HCT116 (cell line): ENCODE measurements at regions not wholly inside any gene's neighbourhood (a gene's known extent, or its start where the extent isn't known, plus 50 kb on each side); places are given as distances from the start of the nearest gene placed in this dataset.

Source experiments
- ATF3 ChIP-seq: IDR thresholded peaks from 2 replicates; pipeline ENCODE4 v1.6.1; 2012
- CEBPB ChIP-seq: IDR thresholded peaks from 2 replicates; pipeline ENCODE4 v1.6.1; 2012; ENCODE audit warnings: low read depth
- CTCF ChIP-seq, 3 experiments: fragments of 200-600 bp in 1 of 3; sonication (generic) in 1 of 3; IDR thresholded peaks in 2 of 3; conservative IDR thresholded peaks in 1 of 3; 2 replicates each; pipeline ENCODE4 v1.5.1; 2012 to 2017; ENCODE audit warnings: low read depth in 2 of 3, low read length in 2 of 3, antibody characterized with exemption in 1 of 3, borderline replicate concordance in 1 of 3, control low read depth in 1 of 3, mild to moderate bottlenecking in 1 of 3, mixed read lengths in 1 of 3, mixed run types in 1 of 3, moderate library complexity in 1 of 3; ENCODE audit not compliant: insufficient read depth in 1 of 3
- EZH2 ChIP-seq: fragments of 200-600 bp; sonication (generic); IDR thresholded peaks from 2 replicates; pipeline ENCODE4 v1.6.1; 2017; ENCODE audit warnings: antibody characterized with exemption, mixed run types
- EZH2phosphoT487 ChIP-seq: fragments of 200-600 bp; IDR thresholded peaks from 2 replicates; pipeline ENCODE4 v1.6.1; 2018; ENCODE audit warnings: antibody characterized with exemption, borderline replicate concordance
- JUND ChIP-seq: IDR thresholded peaks from 2 replicates; pipeline ENCODE4 v1.6.1; 2012
- POLR2A ChIP-seq: IDR thresholded peaks from 2 replicates; pipeline ENCODE4 v1.7.0; 2011; ENCODE audit warnings: borderline replicate concordance; ENCODE audit not compliant: insufficient read depth, insufficient read length; ENCODE audit errors: extremely low read depth
- POLR2AphosphoS5 ChIP-seq: IDR thresholded peaks from 2 replicates; pipeline ENCODE4 v1.6.1; 2011; ENCODE audit warnings: mild to moderate bottlenecking, low read depth, low read length, moderate library complexity
- RAD21 ChIP-seq: IDR thresholded peaks from 2 replicates; pipeline ENCODE4 v1.6.1; 2012; ENCODE audit warnings: low read depth, mild to moderate bottlenecking
- REST ChIP-seq: IDR thresholded peaks from 2 replicates; pipeline ENCODE4 v1.6.1; 2012; ENCODE audit warnings: low read depth
- SP1 ChIP-seq: IDR thresholded peaks from 2 replicates; pipeline ENCODE4 v1.6.1; 2012; ENCODE audit warnings: low read depth
- YY1 ChIP-seq: IDR thresholded peaks from 2 replicates; pipeline ENCODE4 v1.6.1; 2011; ENCODE audit warnings: low read length, low read depth, moderate library complexity, mild to moderate bottlenecking; ENCODE audit not compliant: insufficient replicate concordance; ENCODE audit errors: extremely low read depth
- ZBTB33 ChIP-seq: IDR thresholded peaks from 2 replicates; pipeline ENCODE4 v1.6.1; 2011; ENCODE audit warnings: mild to moderate bottlenecking, low read length, moderate library complexity; ENCODE audit not compliant: insufficient replicate concordance; ENCODE audit errors: extremely low read depth
- TF ChIP-seq, protein P1 (sequence below): IDR thresholded peaks from 2 replicates; pipeline ENCODE4 v1.6.1; 2012

DNA sequence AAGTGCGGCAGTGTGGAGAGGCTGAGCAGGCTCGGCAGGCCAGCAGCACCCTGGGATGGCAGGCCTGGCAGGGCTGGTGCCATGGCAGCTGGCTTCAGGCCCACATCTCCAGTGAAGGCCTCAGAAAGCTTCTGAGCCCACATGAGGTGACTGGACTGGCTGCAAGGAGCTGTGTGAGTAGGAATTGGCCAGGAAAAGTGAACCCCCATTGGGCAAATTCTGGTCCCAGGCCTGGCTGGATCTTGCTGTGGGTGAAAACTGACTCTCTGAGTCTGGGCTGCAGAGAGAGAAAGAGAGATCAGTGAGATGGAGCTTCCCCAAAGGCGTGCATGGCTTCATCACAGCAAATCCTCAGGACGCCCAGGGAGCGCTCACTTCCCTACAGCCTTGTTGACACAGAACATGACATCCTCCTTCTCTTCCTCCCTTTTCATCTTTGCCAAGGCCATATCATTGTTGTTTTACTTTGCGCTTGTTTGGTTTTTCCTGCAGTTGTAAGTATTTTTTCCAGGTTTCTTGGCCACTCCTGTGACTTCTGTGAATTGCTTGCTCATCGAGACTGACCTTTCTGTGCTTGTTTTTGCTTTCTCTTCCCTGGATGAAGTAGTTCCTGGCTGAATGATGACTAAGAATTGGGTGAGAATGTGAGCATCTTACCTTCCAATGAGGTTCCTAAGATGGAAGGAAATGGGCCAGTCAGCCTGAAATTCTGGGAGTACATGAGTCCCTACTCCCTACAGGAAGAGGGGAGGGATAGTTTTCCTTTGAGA is 299.1 kb downstream of the TLE3 start:
- no peak for TF ChIP-seq CTCF (IDR thresholded peaks at IDR 0.05 in 2 of 3, conservative IDR thresholded peaks at IDR 0.05 in 1 of 3; ENCODE audit: borderline replicate concordance in 1 of 3, insufficient read depth in 1 of 3, low read depth in 2 of 3, low read length in 2 of 3)
- no peak for TF ChIP-seq POLR2A
- no peak for TF ChIP-seq CEBPB
- no peak for TF ChIP-seq RAD21
- TF ChIP-seq POLR2AphosphoS5: no peak
- no peak for TF ChIP-seq ZBTB33
- no peak for TF ChIP-seq REST
- TF ChIP-seq, protein P1, sequence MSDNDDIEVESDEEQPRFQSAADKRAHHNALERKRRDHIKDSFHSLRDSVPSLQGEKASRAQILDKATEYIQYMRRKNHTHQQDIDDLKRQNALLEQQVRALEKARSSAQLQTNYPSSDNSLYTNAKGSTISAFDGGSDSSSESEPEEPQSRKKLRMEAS: no peak
- TF ChIP-seq SP1: no peak
- TF ChIP-seq EZH2phosphoT487: no peak
- no peak for TF ChIP-seq YY1
- no peak for TF ChIP-seq JUND
- no peak for TF ChIP-seq EZH2
- TF ChIP-seq ATF3: no peak
